Effector memory CD8-positive, alpha-beta T cell (primary cell): ENCODE measurements at regions not wholly inside any gene's neighbourhood (a gene's known extent, or its start where the extent isn't known, plus 50 kb on each side); places are given as distances from the start of the nearest gene placed in this dataset.

ENCODE experiments used
- ATAC-seq: fragments of 150-1000 bp; cut with Tn5 transposase; replicated peaks from 2 replicates; pipeline ENCODE4 v1.10.0; 2021; ENCODE audit warnings: mild to moderate bottlenecking, moderate library complexity
- DNase-seq, 3 experiments: peaks; one replicate each; pipeline ENCODE4 v3.0.0; 2021
- H3K27ac Mint-ChIP-seq, 2 donors: one replicate each; pipeline ENCODE4 v1.8.0; 2022; ENCODE audit warnings: mild to moderate bottlenecking in 2 of 2, mixed read lengths in 2 of 2, moderate library complexity in 2 of 2
- H3K27me3 Mint-ChIP-seq, 2 donors: one replicate each; pipeline ENCODE4 v1.8.0; 2022; ENCODE audit warnings: mixed read lengths in 2 of 2
- H3K36me3 Mint-ChIP-seq: one replicate; pipeline ENCODE4 v1.8.0; 2022; ENCODE audit warnings: mild to moderate bottlenecking, moderate library complexity, mixed read lengths; ENCODE audit not compliant: insufficient read depth
- H3K4me1 Mint-ChIP-seq, 2 donors: one replicate each; pipeline ENCODE4 v1.8.0; 2022; ENCODE audit warnings: low read depth in 2 of 2, mixed read lengths in 2 of 2
- H3K4me3 Mint-ChIP-seq, 2 donors: one replicate each; pipeline ENCODE4 v1.8.0; 2022; ENCODE audit warnings: mild to moderate bottlenecking in 2 of 2, mixed read lengths in 2 of 2, moderate library complexity in 2 of 2
- H3K9me3 Mint-ChIP-seq, 2 donors: one replicate each; pipeline ENCODE4 v1.8.0; 2022; ENCODE audit warnings: mixed read lengths in 2 of 2

GRCh38 chr15:67968966-67969365 lies 85.1 kb upstream of the PIAS1 start:
- DNase-seq (no peak), ATAC-seq (no peak)
- Mint-ChIP-seq H3K27me3 (peaks cover 53 to 55% of the 10 kb centered on the region in 2 donors), H3K9me3 (no peaks in the 10 kb centered on the region), H3K4me1 (peaks cover 0 to 4% of the 10 kb centered on the region in 2 donors), H3K27ac (no peak overlapping the region), H3K4me3 (no peak overlapping the region), H3K36me3 (no peaks in the 10 kb centered on the region)

DNA sequence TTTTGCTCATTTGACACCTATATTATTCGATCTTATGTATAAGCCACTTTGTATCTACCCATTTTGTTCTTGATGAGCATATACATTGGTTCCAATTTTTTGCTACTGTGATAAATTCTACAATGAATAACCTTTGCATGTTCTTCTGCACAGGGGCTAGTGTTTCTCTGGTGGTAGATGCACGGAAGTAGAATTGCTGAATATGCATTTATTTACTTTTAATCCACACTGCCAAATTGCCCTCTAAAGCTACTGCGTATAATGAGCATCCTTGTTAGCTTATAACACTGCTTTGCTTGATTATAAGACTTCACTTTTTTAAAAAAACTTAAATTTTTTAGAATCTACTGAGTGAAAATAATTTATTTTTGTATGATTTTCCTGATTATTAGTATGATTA lies 84.2 kb upstream of the PIAS1 start:
- DNase-seq (no peak), ATAC-seq (no peak)
- Mint-ChIP-seq H3K27ac (no peak overlapping the region), H3K9me3 (no peaks in the 10 kb centered on the region), H3K4me1 (peaks cover 0 to 4% of the 10 kb centered on the region in 2 donors), H3K4me3 (no peak overlapping the region), H3K27me3 (peaks cover 49 to 62% of the 10 kb centered on the region in 2 donors), H3K36me3 (no peaks in the 10 kb centered on the region)

- Mint-ChIP-seq H3K4me1 (peaks cover 0 to 4% of the 10 kb centered on the region in 2 donors), H3K9me3 (no peaks in the 10 kb centered on the region), H3K27me3 (peaks cover 43 to 61% of the 10 kb centered on the region in 2 donors), H3K36me3 (no peaks in the 10 kb centered on the region), H3K4me3 (no peak overlapping the region), H3K27ac (no peak overlapping the region)
- DNase-seq: no peak
- no peak for ATAC-seq
Measured at GRCh38 chr15:67972377-67972776, 81.7 kb upstream of the PIAS1 start.

DNA sequence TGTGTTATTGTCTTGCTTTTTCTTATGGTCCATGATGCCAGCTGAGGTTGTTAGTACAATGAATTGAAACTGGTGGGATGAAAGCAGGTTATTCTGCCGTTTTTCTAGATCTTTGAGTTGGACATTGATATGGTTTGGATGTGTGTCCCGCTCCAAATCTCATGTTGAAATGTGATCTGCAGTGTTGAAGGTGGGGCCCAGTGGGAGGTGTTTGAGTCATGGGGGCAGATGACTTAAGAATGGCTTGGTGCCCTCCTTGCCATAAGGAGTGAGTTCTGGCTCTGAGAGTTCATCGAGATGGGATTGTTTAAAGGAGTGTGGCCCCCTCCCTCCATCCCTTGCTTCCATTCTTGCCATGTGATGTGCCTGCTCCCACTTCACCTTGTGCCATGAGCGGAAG lies 80.3 kb upstream of the PIAS1 start:
- Mint-ChIP-seq H3K27me3 (peaks cover 29 to 46% of the 10 kb centered on the region in 2 donors), H3K9me3 (no peaks in the 10 kb centered on the region), H3K4me3 (no peak overlapping the region), H3K27ac (no peak overlapping the region), H3K36me3 (no peaks in the 10 kb centered on the region), H3K4me1 (no peaks in the 10 kb centered on the region)
- DNase-seq (no peak), ATAC-seq (no peak)

DNA sequence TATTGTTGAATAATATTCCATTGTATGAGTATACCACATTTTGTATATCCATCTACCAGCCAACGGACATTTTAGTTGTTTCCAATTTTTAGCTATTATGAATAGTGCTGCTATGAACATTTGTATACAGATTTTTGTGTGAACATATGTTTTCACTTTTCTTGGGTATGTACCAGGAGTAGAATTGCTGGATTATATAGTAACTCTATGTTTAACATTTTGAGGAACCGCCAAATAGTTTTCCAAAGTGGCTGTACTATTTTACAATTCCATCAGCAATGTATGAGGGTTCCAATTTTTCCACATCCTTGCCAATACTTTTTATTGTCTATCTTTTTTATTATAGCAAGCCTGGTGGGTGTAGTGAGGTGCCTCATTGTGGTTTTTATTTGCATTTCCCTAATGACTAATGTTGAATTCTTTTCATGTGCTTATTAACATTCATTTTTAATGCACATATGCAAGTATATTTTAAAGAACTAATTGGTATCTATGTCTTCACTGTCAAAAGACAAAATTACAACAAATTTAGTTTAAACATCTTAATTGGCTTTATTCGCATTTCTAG lies 77.5 kb upstream of the PIAS1 start:
- no peak for DNase-seq
- Mint-ChIP-seq H3K4me3 (no peak overlapping the region), H3K27ac (no peak overlapping the region), H3K27me3 (peaks cover 7 to 33% of the 10 kb centered on the region in 2 donors), H3K4me1 (no peaks in the 10 kb centered on the region), H3K9me3 (no peaks in the 10 kb centered on the region), H3K36me3 (no peaks in the 10 kb centered on the region)
- ATAC-seq: no peak

- H3K4me1 Mint-ChIP-seq: no peaks in the 10 kb centered on the region
- H3K27me3 Mint-ChIP-seq: peaks cover 4 to 28% of the 10 kb centered on the region in 2 donors
- ATAC-seq: no peak
- no peaks in the 10 kb centered on the region for H3K36me3 Mint-ChIP-seq
- no peaks in the 10 kb centered on the region for H3K9me3 Mint-ChIP-seq
- H3K4me3 Mint-ChIP-seq: no peak overlapping the region
- no peak for DNase-seq
- no peak overlapping the region for H3K27ac Mint-ChIP-seq
Measured at GRCh38 chr15:67977414-67978089, 76.6 kb upstream of the PIAS1 start.

DNA sequence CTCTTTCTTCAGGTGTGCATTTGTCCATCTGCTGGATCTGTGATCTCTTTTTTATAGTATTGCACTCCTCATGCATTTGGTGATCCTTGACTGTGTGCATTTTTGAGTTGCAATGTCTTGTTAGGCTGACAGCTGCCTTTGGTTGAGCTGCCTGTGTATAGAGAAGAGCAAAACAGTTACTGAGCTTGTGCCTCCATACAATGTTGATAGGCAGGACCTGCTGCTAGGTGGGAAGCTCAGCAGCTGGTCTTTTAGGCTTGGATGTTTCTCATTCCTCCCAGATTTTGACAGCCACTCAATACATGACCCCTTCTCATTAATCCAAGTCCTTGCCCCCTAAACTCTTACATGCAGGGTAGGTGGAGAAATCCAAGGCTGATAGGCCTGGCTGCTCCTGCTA lies 74.8 kb upstream of the PIAS1 start:
- H3K27ac Mint-ChIP-seq: no peak overlapping the region
- H3K27me3 Mint-ChIP-seq: peaks cover 0 to 23% of the 10 kb centered on the region in 2 donors
- no peaks in the 10 kb centered on the region for H3K4me1 Mint-ChIP-seq
- ATAC-seq (no peak), DNase-seq (no peak)
- no peaks in the 10 kb centered on the region for H3K9me3 Mint-ChIP-seq
- no peak overlapping the region for H3K4me3 Mint-ChIP-seq
- H3K36me3 Mint-ChIP-seq: no peaks in the 10 kb centered on the region

- Mint-ChIP-seq H3K27me3 (peaks cover 0 to 15% of the 10 kb centered on the region in 2 donors), H3K36me3 (no peaks in the 10 kb centered on the region), H3K9me3 (no peaks in the 10 kb centered on the region), H3K27ac (no peak overlapping the region), H3K4me1 (no peaks in the 10 kb centered on the region), H3K4me3 (no peak overlapping the region)
- no peak for ATAC-seq
- DNase-seq: no peak
Measured at GRCh38 chr15:67980171-67980570, 73.9 kb upstream of the PIAS1 start.

DNA sequence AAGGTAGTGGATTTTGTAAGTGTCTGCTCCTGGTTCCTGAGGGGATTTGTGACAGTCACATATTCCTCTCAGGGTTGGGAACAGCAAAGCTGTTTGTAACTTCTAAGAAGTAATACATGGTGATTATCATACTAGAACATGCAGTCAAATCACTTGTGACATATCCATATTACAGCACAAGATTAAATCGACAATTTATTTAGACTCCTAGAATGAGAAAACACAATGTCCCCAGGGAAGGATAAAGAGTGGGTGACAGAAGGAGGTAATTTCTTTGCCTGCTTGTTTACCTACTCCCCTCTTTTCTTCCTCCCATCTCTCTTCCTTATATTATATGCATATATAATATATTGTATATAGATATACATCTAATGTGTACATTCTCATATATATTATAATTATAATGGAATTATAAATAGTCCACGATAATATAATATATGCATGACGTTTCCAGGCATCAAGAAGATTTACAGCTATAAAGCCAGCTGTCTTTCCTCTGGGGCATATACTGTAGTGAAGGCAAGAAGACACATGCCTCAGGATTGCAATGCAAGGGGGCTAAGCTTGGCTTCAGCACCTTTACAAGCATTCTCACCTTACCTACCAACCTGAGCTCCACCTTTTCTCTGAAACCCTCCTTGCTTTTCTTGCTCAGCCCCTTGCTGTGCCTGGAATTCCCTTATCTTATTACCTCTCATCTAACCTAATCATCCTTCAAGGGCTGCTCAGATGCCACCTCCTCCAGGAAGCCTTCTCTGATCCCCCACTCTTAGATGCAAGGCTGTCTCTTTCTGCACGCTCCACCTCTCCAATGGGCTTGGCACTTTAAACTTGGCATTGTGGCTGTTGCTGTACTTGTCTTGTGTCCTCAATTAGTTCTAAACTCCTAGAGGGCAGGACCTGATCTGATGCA lies 73.1 kb upstream of the PIAS1 start:
- ATAC-seq: no peak
- Mint-ChIP-seq H3K36me3 (no peaks in the 10 kb centered on the region), H3K27me3 (peaks cover 0 to 11% of the 10 kb centered on the region in 2 donors), H3K4me3 (no peak overlapping the region), H3K4me1 (no peaks in the 10 kb centered on the region), H3K9me3 (no peaks in the 10 kb centered on the region), H3K27ac (no peak overlapping the region)
- DNase-seq: no peak

DNA sequence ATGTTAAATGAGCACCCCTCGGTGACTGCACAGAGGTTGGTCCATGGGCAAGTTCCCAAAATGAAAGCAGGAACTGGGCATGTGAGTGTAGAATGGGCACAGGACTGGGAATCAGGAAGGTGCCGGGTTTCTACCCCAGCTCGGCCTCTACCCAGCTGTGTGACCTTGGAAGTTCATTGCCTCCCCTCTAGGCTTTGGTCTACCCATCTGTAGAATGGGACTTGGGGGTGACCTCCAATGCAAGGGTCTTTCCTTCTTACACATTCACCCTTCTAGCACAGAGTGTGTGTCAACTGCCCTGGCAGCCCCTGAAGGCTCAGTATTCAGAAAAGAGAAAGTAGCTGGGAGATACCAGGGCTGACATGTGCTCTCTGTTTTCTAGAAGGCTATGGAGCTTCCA lies 72.3 kb upstream of the PIAS1 start:
- Mint-ChIP-seq H3K27ac (no peak overlapping the region), H3K36me3 (no peaks in the 10 kb centered on the region), H3K4me1 (no peaks in the 10 kb centered on the region), H3K9me3 (no peaks in the 10 kb centered on the region), H3K4me3 (no peak overlapping the region), H3K27me3 (peaks cover 0 to 7% of the 10 kb centered on the region in 2 donors)
- ATAC-seq: no peak
- no peak for DNase-seq

DNA sequence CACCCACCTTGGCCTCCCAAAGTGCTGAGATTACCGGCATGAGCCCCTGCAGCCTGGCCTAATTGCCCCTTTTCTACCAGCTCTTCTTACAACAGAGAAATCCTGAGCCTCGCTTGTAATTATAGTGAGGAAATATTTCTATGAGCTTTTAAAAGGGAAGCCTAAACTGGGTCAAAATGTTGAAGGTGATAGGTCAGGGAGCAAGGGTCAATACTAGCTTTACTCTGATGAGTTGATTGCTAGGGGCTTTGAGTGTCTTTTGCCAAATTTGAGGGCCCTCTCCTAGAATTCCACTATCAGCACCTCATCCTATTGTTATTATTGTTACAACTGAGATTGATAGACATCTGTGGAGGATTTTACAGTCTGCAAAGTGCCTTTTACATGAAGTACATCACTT lies 62.4 kb upstream of the PIAS1 start:
- Mint-ChIP-seq H3K4me1 (no peaks in the 10 kb centered on the region), H3K36me3 (no peaks in the 10 kb centered on the region), H3K27me3 (peaks cover 5 to 34% of the 10 kb centered on the region in 2 donors), H3K27ac (no peak overlapping the region), H3K4me3 (no peak overlapping the region), H3K9me3 (no peaks in the 10 kb centered on the region)
- no peak for ATAC-seq
- DNase-seq: no peak

DNA sequence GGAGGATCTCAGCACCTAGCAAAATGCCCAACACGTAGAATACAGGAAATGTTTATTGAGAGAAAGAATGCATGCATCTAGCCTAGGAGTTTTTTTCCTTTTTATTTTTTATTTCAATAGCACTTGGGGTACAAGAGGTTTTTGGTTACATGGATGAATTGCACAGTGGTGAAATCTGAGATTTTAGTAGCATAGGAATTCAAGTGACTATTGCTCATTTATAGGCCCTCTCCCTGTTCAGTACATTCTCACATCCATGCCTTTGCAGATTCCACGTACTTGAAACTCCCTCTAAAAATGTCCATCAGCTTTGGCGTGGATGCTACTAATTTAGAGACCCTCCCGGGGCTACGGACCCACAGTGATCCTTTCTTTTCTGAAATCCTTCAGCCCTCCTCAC lies 61.7 kb upstream of the PIAS1 start:
- Mint-ChIP-seq H3K9me3 (no peaks in the 10 kb centered on the region), H3K4me3 (no peak overlapping the region), H3K36me3 (no peaks in the 10 kb centered on the region), H3K27me3 (peaks cover 5 to 29% of the 10 kb centered on the region in 2 donors), H3K4me1 (peaks cover 0 to 2% of the 10 kb centered on the region in 2 donors), H3K27ac (no peak overlapping the region)
- ATAC-seq (no peak), DNase-seq (no peak)

DNA sequence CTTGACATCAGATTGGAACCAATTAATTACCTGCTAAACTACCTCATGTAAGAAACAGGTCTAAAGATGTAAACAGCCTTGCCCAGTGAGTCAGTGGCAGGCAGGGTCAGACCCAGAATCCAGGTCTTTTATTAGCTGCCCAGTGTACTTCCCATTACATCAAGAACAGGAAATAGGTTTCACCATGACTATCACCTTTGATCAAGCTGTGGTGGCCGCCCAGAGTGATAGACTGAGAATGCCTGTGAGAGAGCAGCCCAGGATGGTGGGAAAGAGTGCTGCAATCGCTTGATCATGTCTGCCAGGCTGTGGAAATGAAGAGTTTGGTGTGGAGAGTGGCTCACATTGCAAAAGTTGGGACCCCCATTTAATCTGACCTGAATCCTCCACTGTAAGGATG lies 61.3 kb upstream of the PIAS1 start:
- Mint-ChIP-seq H3K36me3 (no peaks in the 10 kb centered on the region), H3K4me3 (no peak overlapping the region), H3K9me3 (no peaks in the 10 kb centered on the region), H3K4me1 (peaks cover 0 to 2% of the 10 kb centered on the region in 2 donors), H3K27ac (no peak overlapping the region), H3K27me3 (peaks cover 5 to 24% of the 10 kb centered on the region in 2 donors)
- ATAC-seq: no peak
- no peak for DNase-seq

- no peaks in the 10 kb centered on the region for H3K9me3 Mint-ChIP-seq
- ATAC-seq: no peak
- no peak overlapping the region for H3K27ac Mint-ChIP-seq
- peaks cover 0 to 2% of the 10 kb centered on the region in 2 donors for H3K4me1 Mint-ChIP-seq
- H3K36me3 Mint-ChIP-seq: no peaks in the 10 kb centered on the region
- no peak overlapping the region for H3K4me3 Mint-ChIP-seq
- no peak for DNase-seq
- H3K27me3 Mint-ChIP-seq: peaks cover 10 to 14% of the 10 kb centered on the region in 2 donors
Measured at GRCh38 chr15:67997996-67998395, 56.1 kb upstream of the PIAS1 start.
